Caco-2 (cell line): ENCODE measurements at regions not wholly inside any gene's neighbourhood (a gene's known extent, or its start where the extent isn't known, plus 50 kb on each side); places are given as distances from the start of the nearest gene placed in this dataset.
A peak's percentile ranks its signal among the peaks of the same experiment; 100 is the strongest.

Experiments used
- BruUV-seq: library from RNA; stranded (reverse); fragments of 400-500 nt; replicated peaks from 2 replicates; lab custom pipeline; 2021; lab: Mats Ljungman, UMichigan
- CTCF ChIA-PET: fragments of 300-600 bp; sonication (Branson Sonifier 250); formaldehyde crosslinking; loops from one replicate; lab custom pipeline; 2022; ENCODE audit warnings: antibody characterized with exemption; lab: Charles Lee
- POLR2A ChIA-PET: fragments of 300-600 bp; sonication (Branson Sonifier 250); formaldehyde crosslinking; loops from one replicate; lab custom pipeline; 2022; ENCODE audit warnings: antibody characterized with exemption; lab: Charles Lee
- DNase-seq, 2 experiments: peaks; one replicate each; pipeline versions ENCODE4 v3.0.0 to v3.0.0-alpha.2; 2020 to 2022
- H3K27me3 ChIP-seq: replicated peaks from 2 replicates; pipeline ENCODE4 v1.6.0; 2011; ENCODE audit warnings: low read length; ENCODE audit not compliant: control insufficient read depth, insufficient read depth
- H3K36me3 ChIP-seq: 2 replicates; pipeline ENCODE4 v1.5.1; 2011; ENCODE audit warnings: low read length; ENCODE audit not compliant: control insufficient read depth, insufficient read depth
- H3K4me1 ChIP-seq: fragments of 250-450 bp; sonication (Bioruptor Pico); 2 replicates; pipeline ENCODE4 v1.5.1; 2020; ENCODE audit warnings: mild to moderate bottlenecking
- H3K4me3 ChIP-seq: 2 replicates; pipeline ENCODE4 v1.5.1; 2011; ENCODE audit warnings: low read depth, mild to moderate bottlenecking, control low read depth, low read length
- H3K9me3 ChIP-seq: fragments of 250-450 bp; sonication (Bioruptor Pico); 2 replicates; pipeline ENCODE4 v1.5.1; 2020; ENCODE audit warnings: mild to moderate bottlenecking, moderate library complexity
- H3K27ac Mint-ChIP-seq: one replicate; pipeline ENCODE4 v1.8.0; 2022; ENCODE audit warnings: mixed read lengths; ENCODE audit not compliant: unreplicated experiment
- H3K27me3 Mint-ChIP-seq: one replicate; pipeline ENCODE4 v1.8.0; 2022; ENCODE audit warnings: mixed read lengths; ENCODE audit not compliant: insufficient read depth, unreplicated experiment
- H3K36me3 Mint-ChIP-seq: one replicate; pipeline ENCODE4 v1.8.0; 2022; ENCODE audit warnings: mild to moderate bottlenecking, mixed read lengths; ENCODE audit not compliant: insufficient read depth, unreplicated experiment
- H3K4me1 Mint-ChIP-seq: one replicate; pipeline ENCODE4 v1.8.0; 2022; ENCODE audit warnings: low read depth, mixed read lengths; ENCODE audit not compliant: unreplicated experiment
- H3K4me3 Mint-ChIP-seq: one replicate; pipeline ENCODE4 v1.8.0; 2022; ENCODE audit warnings: mild to moderate bottlenecking, moderate library complexity, mixed read lengths; ENCODE audit not compliant: unreplicated experiment
- H3K9me3 Mint-ChIP-seq: one replicate; pipeline ENCODE4 v1.8.0; 2022; ENCODE audit warnings: mixed read lengths; ENCODE audit not compliant: unreplicated experiment
- CTCF ChIP-seq, 2 experiments: fragments of 200-600 bp in 1 of 2; IDR thresholded peaks; 1 replicate in 1 of 2; 2 replicates in 1 of 2; pipeline versions ENCODE4 v1.5.1 to v1.8.0; 2011 to 2022; ENCODE audit warnings: antibody characterized with exemption in 1 of 2, control low read depth in 1 of 2, inconsistent platforms in 1 of 2, low read depth in 1 of 2, low read length in 1 of 2, mild to moderate bottlenecking in 1 of 2, moderate library complexity in 1 of 2; ENCODE audit not compliant: insufficient read depth in 1 of 2, severe bottlenecking in 1 of 2, unreplicated experiment in 1 of 2
- intact Hi-C: fragments of 100-400 bp; cut with micrococcal nuclease; formaldehyde crosslinking; loops from one replicate; pipeline ENCODE4 v1.10.0; 2022; ENCODE audit not compliant: unreplicated experiment

- Mint-ChIP-seq H3K36me3 (no peaks in the 10 kb centered on the region), H3K9me3 (no peaks in the 10 kb centered on the region), H3K4me1 (no peaks in the 10 kb centered on the region), H3K27ac (no peak overlapping the region), H3K27me3 (peaks cover 3% of the 10 kb centered on the region), H3K4me3 (no peak overlapping the region)
- intact Hi-C loops: no loop called here
- no TSS peak for BruUV-seq
- H3K9me3 ChIP-seq: no peaks in the 10 kb centered on the region
- ChIA-PET CTCF (no interaction called here), POLR2A (no interaction called here)
- H3K36me3 ChIP-seq: no peaks in the 10 kb centered on the region
- DNase-seq: peak in 1 of 2 experiments; percentile 1
- H3K27me3 ChIP-seq: no peaks in the 10 kb centered on the region
- no peak for TF ChIP-seq CTCF (IDR thresholded peaks at IDR 0.05; ENCODE audit: insufficient read depth in 1 of 2, low read depth in 1 of 2, low read length in 1 of 2, severe bottlenecking in 1 of 2, unreplicated experiment in 1 of 2)
- no peak overlapping the region for H3K4me3 ChIP-seq
- H3K4me1 ChIP-seq: no peaks in the 10 kb centered on the region
These were observed 1730.1 kb upstream of the PRR20A start for GRCh38 chr13:55410398-55411330.

GRCh38 chr13:55418095-55418494 is 1722.6 kb upstream of the PRR20A start:
- no peak overlapping the region for H3K4me3 ChIP-seq
- H3K4me1 Mint-ChIP-seq: no peaks in the 10 kb centered on the region
- intact Hi-C loops: no loop called here
- H3K4me3 Mint-ChIP-seq: no peak overlapping the region
- ChIA-PET CTCF (no interaction called here), POLR2A (no interaction called here)
- no peak for TF ChIP-seq CTCF (IDR thresholded peaks at IDR 0.05; ENCODE audit: insufficient read depth in 1 of 2, low read depth in 1 of 2, low read length in 1 of 2, severe bottlenecking in 1 of 2, unreplicated experiment in 1 of 2)
- no peaks in the 10 kb centered on the region for H3K27me3 ChIP-seq
- H3K36me3 ChIP-seq: no peaks in the 10 kb centered on the region
- H3K36me3 Mint-ChIP-seq: no peaks in the 10 kb centered on the region
- no TSS peak for BruUV-seq
- no peaks in the 10 kb centered on the region for H3K4me1 ChIP-seq
- H3K9me3 ChIP-seq: no peaks in the 10 kb centered on the region
- peaks cover 3% of the 10 kb centered on the region for H3K27me3 Mint-ChIP-seq
- DNase-seq: no peak
- H3K27ac Mint-ChIP-seq: no peak overlapping the region
- H3K9me3 Mint-ChIP-seq: no peaks in the 10 kb centered on the region

GRCh38 chr13:55432814-55433213 is 1707.9 kb upstream of the PRR20A start:
- CTCF ChIA-PET: no interaction called here
- BruUV-seq: no TSS peak
- Mint-ChIP-seq H3K9me3 (no peaks in the 10 kb centered on the region), H3K4me3 (no peak overlapping the region), H3K36me3 (no peaks in the 10 kb centered on the region), H3K27ac (no peak overlapping the region), H3K27me3 (peaks cover 4% of the 10 kb centered on the region), H3K4me1 (no peaks in the 10 kb centered on the region)
- no peaks in the 10 kb centered on the region for H3K36me3 ChIP-seq
- intact Hi-C loops: no loop called here
- no peak for DNase-seq
- H3K4me3 ChIP-seq: no peak overlapping the region
- no peaks in the 10 kb centered on the region for H3K9me3 ChIP-seq
- POLR2A ChIA-PET: no interaction called here
- no peaks in the 10 kb centered on the region for H3K4me1 ChIP-seq
- H3K27me3 ChIP-seq: no peaks in the 10 kb centered on the region
- no peak for TF ChIP-seq CTCF (IDR thresholded peaks at IDR 0.05; ENCODE audit: insufficient read depth in 1 of 2, low read depth in 1 of 2, low read length in 1 of 2, severe bottlenecking in 1 of 2, unreplicated experiment in 1 of 2)
